ENCODE measurements at regions not wholly inside any gene's neighbourhood (a gene's known extent, or its start where the extent isn't known, plus 50 kb on each side); places are given as distances from the start of the nearest gene placed in this dataset.
"Not testable (repeated sequence)": the region's sequence is repeated elsewhere in the genome, so short reads cannot be mapped to it uniquely, and the experiment has no call there.

GRCh38 chr6:169086020-169086419 lies 167.6 kb downstream of the THBS2 start:
- Mint-ChIP-seq H3K4me1 (ENCODE audit: unreplicated experiment) (peaks cover 7% of the 10 kb centered on the region), H3K36me3 (no peaks in the 10 kb centered on the region), H3K4me3 (no peak overlapping the region), H3K9me3 (peaks cover 15% of the 10 kb centered on the region), H3K27me3 (no peaks in the 10 kb centered on the region), H3K27ac (no peak overlapping the region)
- no peak for DNase-seq (ENCODE audit: extremely low spot score, unreplicated experiment)
- TF ChIP-seq, protein P1, sequence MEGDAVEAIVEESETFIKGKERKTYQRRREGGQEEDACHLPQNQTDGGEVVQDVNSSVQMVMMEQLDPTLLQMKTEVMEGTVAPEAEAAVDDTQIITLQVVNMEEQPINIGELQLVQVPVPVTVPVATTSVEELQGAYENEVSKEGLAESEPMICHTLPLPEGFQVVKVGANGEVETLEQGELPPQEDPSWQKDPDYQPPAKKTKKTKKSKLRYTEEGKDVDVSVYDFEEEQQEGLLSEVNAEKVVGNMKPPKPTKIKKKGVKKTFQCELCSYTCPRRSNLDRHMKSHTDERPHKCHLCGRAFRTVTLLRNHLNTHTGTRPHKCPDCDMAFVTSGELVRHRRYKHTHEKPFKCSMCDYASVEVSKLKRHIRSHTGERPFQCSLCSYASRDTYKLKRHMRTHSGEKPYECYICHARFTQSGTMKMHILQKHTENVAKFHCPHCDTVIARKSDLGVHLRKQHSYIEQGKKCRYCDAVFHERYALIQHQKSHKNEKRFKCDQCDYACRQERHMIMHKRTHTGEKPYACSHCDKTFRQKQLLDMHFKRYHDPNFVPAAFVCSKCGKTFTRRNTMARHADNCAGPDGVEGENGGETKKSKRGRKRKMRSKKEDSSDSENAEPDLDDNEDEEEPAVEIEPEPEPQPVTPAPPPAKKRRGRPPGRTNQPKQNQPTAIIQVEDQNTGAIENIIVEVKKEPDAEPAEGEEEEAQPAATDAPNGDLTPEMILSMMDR (conservative IDR thresholded peaks at IDR 0.05) = no peak

GRCh38 chr6:169085466-169085865 lies 168.2 kb downstream of the THBS2 start:
- DNase-seq (ENCODE audit: extremely low spot score, unreplicated experiment) = no peak
- TF ChIP-seq, protein P1 (conservative IDR thresholded peaks at IDR 0.05) = no peak
- peaks cover 7% of the 10 kb centered on the region for H3K4me1 Mint-ChIP-seq (ENCODE audit: unreplicated experiment)
- no peak overlapping the region for H3K27ac Mint-ChIP-seq
- H3K36me3 Mint-ChIP-seq = no peaks in the 10 kb centered on the region
- no peaks in the 10 kb centered on the region for H3K27me3 Mint-ChIP-seq
- H3K9me3 Mint-ChIP-seq = peaks cover 15% of the 10 kb centered on the region
- no peak overlapping the region for H3K4me3 Mint-ChIP-seq

DNA sequence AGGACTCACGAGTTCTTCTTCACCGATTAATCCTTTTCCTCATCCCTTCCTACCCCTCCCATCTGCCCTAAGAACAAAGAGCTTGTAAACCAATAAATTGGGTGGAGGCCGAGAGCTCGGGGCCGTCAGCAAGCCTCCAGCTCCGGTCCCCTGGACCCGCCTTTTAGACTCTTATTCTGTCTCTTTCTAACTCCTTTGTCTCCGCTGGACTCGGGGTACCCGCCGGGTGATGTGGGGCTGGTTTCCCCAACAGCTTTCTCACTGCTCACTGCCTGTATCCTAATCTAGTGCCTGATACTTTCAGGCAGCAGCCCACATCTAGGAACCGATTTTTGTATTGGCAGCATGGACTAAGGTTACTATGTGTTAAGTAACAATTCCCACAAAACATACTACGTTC lies 169.1 kb downstream of the THBS2 start:
- H3K27me3 Mint-ChIP-seq; H3K4me1 Mint-ChIP-seq (ENCODE audit: unreplicated experiment); H3K9me3 Mint-ChIP-seq; DNase-seq (ENCODE audit: extremely low spot score, unreplicated experiment); H3K36me3 Mint-ChIP-seq; H3K4me3 Mint-ChIP-seq; H3K27ac Mint-ChIP-seq: not testable (repeated sequence)

DNA sequence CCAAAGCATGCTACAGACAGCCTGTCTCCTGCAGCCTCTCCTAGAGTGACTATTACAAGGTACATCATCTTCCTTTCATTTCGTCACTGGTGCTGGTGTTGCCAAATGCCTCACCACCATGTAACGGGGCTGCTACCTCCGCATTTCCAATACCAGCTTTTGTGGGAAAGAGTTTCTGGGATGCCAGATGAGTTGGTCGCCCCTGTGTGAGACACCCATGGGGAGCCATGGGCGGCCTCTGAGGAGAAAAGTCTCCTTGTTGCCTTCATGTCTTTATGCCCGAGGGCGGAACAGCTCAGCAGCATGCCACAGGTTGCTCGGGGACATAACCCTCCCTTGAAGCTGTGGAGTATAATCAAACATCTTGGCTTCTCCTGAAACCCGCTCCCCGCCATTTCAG lies 169.6 kb downstream of the THBS2 start:
- H3K4me1 Mint-ChIP-seq (ENCODE audit: unreplicated experiment) = peaks cover 7% of the 10 kb centered on the region
- no peaks in the 10 kb centered on the region for H3K27me3 Mint-ChIP-seq
- H3K4me3 Mint-ChIP-seq = no peak overlapping the region
- TF ChIP-seq, protein P1 (conservative IDR thresholded peaks at IDR 0.05) = no peak
- no peak overlapping the region for H3K27ac Mint-ChIP-seq
- H3K9me3 Mint-ChIP-seq = peaks cover 7% of the 10 kb centered on the region
- no peaks in the 10 kb centered on the region for H3K36me3 Mint-ChIP-seq
- DNase-seq (ENCODE audit: extremely low spot score, unreplicated experiment) = no peak

DNA sequence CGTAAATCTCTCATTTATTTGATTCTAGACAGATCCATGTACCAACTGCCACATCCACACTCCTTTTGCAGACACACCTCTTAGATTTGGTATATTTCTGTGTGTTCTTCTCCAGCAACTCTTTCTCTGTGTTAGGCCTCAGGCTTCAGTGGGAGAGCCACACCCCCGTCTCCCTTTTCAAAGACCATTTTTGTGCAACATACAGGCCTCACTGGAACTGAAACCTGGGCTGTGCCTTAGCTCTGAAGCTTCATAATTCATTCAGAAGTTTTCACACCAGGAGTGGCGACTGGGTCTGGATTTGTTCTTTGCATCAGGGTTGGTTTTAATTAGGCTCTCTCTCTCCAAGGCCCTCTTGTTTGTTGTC lies 170.2 kb downstream of the THBS2 start:
- no peaks in the 10 kb centered on the region for H3K36me3 Mint-ChIP-seq
- peak overlapping the region; percentile 63 for H3K27ac Mint-ChIP-seq
- no peaks in the 10 kb centered on the region for H3K27me3 Mint-ChIP-seq
- DNase-seq (ENCODE audit: extremely low spot score, unreplicated experiment) = no peak
- H3K4me1 Mint-ChIP-seq (ENCODE audit: unreplicated experiment) = peaks cover 7% of the 10 kb centered on the region
- TF ChIP-seq, protein P1 (conservative IDR thresholded peaks at IDR 0.05) = no peak
- peaks cover 3% of the 10 kb centered on the region for H3K9me3 Mint-ChIP-seq
- H3K4me3 Mint-ChIP-seq = no peak overlapping the region

- Mint-ChIP-seq H3K27ac (peak overlapping the region; percentile 63), H3K9me3 (peaks cover 3% of the 10 kb centered on the region), H3K36me3 (no peaks in the 10 kb centered on the region), H3K27me3 (no peaks in the 10 kb centered on the region), H3K4me3 (no peak overlapping the region), H3K4me1 (ENCODE audit: unreplicated experiment) (peaks cover 7% of the 10 kb centered on the region)
- DNase-seq (ENCODE audit: extremely low spot score, unreplicated experiment) = no peak
- TF ChIP-seq, protein P1 (conservative IDR thresholded peaks at IDR 0.05) = no peak
Measured at GRCh38 chr6:169082817-169083507, 170.7 kb downstream of the THBS2 start.

Measured in type B pancreatic cell (in vitro differentiated cells).